HG03442 (cell line): ENCODE measurements at regions not wholly inside any gene's neighbourhood (a gene's known extent, or its start where the extent isn't known, plus 50 kb on each side); places are given as distances from the start of the nearest gene placed in this dataset.
"Not testable (repeated sequence)": the region's sequence is repeated elsewhere in the genome, so short reads cannot be mapped to it uniquely, and the experiment has no call there.

ENCODE experiments used
- ATAC-seq: cut with Tn5 transposase; IDR thresholded peaks from one replicate; pipeline ENCODE4 v1.9.1; 2021; ENCODE audit warnings: mild to moderate bottlenecking, moderate library complexity; ENCODE audit not compliant: unreplicated experiment

DNA sequence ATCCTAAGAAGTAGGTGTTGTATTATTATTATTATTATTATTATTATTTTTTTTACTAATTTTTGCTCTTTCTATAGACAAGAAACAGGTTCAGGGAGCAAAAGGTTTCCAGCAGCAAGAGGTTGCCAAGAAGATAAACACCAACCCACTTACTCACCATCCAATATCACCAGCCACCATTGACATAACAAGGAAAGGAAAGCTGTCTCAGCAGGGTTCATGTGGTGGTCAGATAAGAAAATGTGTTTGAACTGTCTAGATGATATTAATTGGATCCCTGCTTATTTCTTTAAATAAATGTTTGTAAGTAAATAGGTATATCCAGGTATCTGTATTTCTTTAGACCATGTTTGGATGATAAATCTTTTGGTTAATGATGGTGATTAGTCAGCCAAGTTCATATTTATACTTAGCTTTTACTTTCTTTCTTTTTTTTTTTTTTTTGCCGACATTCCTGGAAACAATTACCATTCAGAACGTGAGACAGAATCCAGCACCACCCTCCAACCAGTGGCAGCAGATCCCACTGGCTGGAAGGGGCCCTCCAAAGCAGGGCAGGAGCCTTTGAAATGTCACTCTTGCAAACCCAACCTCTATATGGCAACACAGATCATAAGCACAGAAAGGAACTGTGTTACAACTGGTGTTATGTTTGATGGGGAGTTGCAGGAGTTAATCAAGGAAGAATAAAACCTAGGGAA lies 139.2 kb upstream of the ECI2 start:
- no peak for ATAC-seq

DNA sequence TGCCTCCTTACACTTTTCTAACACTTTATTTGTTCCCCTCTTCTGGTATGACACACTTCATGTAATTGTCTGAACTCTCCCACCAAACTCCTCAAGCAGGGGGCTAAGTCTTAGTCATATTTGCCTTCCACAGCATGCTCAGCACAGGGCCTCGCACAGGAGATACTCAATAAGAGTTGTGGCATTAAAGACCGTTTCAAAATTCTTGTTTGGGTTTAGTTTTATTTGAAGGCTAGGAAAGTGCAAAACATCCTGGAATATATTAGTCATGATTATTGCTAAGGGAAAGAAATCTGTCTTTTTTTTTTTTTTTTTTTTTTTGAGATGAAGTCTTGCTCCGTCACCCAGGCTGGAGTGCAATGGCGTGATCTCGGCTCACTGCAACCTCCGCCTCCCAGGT lies 137.6 kb upstream of the ECI2 start:
- no peak for ATAC-seq

DNA sequence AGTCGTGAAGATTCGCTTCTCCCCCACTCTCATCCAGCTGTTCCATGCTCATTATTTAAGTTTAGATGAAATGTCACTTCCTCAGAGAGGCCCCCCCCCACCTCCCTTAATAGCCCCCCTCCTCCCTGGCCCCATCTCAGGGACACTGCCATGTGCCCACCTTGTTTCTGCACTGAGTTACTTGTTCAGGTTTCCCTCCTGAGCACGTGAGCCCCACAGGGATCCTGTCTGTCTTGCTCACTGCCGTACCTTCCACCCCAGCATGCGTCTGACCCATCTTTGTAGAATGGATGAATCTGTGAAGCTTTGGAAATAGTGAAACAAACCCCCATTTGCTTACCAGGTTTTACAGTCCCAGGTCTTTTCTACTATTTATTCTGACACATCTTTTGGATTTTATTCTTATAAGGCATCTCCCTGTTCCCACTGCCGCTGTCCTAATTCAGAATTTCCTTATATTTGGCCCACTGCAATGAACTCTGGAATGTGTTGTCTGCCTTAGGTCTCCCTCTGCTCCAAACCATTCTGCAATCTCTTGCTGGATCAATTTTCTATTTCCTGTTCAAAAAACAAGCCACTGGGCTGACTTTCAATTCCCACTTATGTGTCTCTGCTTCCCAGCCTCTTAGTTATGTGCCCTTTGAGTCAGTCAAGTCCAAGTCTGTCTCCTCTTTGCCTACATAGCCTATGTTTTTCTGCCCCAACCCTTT lies 136.5 kb upstream of the ECI2 start:
- ATAC-seq, result no peak

DNA sequence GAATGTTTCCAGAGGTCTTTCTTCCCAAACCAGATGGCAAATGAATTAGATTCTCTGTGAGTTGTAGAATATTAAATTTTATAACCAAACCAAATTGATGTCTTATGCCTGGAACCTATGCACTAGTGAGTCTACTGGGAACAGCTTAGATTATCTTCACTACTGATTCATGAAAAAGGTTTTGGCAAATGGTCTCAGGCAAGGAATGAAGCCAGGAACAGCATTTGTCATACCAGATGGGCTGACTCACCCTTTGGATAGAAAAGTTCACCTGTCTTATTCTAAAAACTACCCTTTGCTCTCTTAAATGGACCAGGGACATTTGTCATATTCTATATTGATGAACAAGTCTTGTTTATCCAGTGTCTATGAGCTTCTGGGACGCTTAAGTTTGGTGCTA lies 135.4 kb upstream of the ECI2 start:
- no peak for ATAC-seq

DNA sequence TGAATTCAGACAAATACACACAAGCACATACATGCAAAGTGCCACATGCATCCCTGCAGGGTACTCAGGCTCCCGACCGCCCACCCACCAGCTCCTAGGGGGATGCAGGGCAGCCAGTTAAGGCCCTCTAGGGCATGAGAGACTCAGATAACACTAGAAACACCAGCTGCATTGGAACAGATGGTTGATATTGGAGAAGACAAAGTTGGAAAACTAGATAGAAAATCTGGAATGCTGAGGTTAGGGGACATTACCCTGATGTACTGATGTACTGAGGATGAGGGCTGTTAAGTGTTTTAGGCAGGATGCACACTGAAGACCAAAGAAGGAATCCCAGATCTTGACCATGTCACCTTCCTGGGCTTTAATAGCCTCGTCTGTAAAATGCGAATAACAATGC lies 134.6 kb upstream of the ECI2 start:
- no peak for ATAC-seq

DNA sequence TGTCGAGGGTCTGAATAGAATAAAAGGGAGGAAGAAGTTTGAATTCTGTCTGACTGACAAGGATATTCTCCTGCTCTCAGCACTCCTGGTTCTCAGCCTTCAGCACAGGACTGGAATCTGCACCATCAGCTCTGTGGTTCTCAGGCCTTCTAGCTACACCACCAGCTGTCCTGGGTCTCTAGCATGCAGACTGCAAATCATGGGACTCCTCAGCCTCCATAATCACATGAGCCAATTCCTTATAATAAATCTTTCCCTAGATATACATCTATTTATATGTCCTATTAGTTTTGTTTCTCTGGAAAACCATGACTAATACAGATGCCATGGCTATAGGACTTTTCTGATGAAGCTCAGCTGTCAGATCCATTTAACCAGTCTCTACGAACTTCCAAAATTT lies 132.8 kb upstream of the ECI2 start:
- no peak for ATAC-seq

DNA sequence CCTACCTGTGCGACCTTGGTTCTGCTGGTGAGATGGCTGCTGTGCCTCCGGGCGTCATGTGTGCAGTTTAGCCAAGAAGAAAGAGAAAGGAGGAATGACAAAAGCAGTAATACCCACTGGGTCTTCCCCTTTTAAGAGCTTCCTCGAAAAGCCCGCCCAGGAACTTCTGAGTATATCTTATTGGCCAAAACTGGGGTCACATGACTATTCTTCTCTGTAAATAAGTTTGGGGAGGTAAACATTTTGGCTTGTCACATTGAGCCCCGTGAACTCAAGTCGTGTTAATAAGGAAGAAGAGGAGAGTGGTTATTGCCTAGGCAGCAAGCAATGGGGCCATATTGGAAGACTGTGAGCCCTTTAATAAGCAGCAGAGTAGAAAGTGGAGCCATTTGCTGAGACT lies 130.4 kb upstream of the ECI2 start:
- ATAC-seq, result no peak

DNA sequence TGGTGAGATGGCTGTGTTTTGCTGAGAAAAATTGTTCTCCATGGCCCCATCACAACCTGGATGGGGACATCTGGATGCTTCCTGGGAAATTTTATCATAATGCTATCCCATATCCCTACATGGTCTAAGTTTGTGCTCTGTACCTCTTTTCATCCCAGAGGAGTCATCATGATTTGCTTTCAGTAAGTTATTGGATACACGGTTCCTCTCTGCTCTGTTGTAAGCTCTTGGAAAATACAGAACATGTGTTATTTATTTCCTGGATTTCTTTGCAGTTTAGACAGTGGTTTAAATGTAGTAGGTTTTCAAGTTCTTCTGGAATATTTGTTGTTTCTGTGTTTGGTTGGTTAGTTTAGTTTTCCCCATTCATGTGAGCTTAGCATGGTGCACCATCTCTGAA lies 129.2 kb upstream of the ECI2 start:
- no peak for ATAC-seq

DNA sequence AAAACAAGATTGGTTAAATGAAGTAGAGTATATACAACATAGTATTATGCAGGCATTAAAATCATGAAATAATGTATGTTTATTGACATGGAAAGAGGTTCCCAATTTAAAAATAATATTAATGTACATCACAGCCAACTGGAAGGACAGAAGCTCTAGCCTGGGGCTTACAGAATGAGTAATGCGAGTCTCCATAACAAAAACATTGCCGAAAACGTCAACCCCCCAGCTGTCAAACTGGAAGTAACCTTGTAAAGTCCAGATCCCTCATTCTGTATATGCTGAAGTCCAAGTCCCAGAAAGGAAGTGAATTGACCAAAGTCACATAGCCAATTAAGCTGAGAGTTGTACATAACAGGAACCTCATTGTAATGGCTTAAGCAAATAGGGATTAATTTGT lies 128.7 kb upstream of the ECI2 start:
- ATAC-seq, result no peak

DNA sequence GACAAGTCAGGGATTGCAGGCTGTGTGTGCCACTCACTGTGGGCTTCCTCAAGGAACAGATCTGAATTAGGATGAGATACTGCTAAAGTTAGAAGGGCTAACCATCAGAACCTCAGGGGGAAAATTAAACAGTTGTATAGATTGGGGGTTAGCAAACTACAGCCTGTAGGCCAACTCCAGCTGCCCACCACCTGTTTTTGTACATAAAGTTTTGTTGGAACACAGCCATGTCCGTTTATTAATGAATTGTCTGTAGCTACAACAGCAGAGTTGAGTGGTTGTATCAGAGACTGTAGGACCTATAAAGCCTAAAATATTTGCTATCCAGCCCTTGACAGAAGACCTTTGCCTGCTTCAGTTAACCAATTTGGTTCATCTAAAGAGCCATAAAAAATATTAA lies 127.2 kb upstream of the ECI2 start:
- no peak for ATAC-seq

DNA sequence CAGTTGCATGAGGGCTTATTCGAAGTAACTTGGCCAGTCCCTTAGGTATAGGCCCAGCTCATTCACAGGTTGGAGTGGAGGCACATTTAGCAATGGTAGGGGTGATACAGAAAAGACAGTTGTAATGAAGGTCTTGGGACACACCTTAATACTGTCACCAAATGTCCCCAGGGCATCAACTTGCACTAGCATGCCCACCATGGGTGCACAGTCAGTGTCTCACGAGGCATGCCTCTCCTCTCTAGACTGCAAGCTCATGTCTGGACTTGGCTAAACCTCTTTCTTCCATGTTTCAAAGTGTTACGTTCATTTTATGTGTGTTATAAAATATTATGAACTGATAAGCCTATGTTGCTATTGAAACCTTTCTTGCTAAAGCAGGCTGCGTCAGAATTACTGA lies 124.0 kb upstream of the ECI2 start:
- ATAC-seq, result no peak

DNA sequence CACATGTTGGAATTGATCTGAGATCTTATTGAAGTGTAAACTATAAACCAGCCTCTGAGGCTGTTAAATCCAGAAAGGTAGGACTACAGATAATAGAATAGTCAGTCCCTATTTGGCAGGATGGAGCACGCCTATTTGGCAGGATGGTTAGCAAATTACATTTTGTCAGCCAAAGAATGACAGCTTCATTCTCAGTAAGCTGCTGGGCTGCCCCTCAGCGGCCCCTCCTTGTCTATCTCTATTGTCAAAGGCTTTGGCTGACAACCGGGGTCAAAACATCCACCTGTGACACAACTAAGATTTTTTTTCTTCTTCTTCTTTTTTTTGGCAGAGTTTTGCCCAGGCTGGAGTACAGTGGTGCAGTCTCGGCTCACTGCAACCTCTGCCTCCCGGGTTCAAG lies 123.4 kb upstream of the ECI2 start:
- ATAC-seq, result no peak

DNA sequence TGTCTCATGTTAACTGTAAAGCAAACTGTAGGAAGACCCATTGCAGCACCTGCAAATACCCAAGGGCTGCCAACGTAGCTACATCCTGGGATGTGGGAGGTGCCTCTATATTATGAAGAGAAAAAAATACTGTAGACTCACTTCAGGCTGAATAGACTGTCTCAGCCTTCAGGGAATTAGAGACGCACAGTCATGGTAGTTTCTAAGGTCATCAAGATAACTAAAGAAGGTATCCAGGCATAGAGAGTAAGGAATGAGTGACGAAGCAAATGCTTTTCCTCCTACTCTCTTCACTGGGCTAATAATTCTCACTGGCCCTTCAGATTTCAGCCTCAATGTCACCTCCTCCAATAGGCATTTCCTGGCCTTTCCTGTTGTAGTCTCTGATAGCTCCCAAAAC lies 121.6 kb upstream of the ECI2 start:
- no peak for ATAC-seq

DNA sequence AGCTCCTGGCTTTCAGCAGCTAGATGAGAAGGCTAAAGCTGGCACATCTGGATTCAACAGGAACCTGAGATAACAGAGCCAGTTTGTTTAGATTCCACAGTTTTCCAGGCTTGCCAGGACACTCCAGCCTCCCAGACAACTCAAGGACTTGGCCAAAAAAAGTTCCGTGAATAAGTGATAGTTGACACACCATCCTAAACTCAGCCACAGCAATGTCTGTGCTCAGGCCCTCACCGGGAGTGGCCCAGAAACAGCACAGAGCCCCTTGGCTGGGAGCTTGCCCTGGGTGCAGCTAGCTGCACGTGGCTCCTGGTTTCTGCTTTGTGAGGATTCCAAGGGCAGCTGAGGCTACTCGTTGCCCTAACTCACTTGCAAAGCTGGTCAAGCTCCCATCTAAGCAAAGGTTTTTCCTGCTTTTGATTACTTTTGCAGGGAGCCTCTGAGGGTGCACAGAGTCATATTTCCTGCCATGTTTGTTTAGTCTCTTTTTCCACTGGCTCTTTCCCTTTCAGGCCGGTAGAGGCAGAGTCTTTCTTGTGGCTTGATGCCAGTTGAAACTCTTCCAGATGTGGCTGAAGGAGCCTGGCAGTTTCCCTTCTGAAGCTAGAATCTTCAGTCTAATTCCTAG lies 118.3 kb upstream of the ECI2 start:
- no peak for ATAC-seq

DNA sequence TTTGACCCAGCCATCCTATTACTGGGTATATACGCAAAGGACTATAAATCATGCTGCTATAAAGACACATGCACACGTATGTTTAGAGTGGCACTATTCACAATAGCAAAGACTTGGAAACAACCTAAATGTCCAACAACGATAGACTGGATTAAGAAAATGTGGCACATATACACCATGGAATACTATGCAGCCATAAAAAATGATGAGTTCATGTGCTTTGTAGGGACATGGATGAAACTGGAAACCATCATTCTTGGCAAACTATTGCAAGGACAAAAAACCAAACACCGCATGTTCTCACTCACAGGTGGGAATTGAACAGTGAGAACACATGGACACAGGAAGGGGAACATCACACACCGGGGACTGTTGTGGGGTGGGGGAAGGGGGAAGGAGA lies 117.1 kb upstream of the ECI2 start:
- ATAC-seq, result not testable (repeated sequence)

DNA sequence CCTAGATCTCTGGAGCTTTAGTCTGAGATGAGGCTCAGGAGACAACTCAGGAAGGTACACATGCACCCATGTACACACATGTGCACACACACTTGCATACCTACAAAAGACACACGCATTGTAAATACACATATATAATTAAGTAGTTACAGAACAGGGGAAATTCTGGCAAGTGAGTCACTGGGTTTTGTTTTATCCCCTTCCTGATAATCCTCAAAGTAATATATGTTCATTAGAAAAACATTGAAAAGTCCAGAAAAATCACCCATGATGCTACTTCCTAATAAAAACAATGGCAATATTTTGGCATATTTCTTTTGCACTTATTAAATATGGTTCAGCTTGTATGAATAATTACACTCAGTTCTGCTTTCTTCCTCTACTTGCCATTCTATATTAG lies 115.3 kb upstream of the ECI2 start:
- no peak for ATAC-seq

DNA sequence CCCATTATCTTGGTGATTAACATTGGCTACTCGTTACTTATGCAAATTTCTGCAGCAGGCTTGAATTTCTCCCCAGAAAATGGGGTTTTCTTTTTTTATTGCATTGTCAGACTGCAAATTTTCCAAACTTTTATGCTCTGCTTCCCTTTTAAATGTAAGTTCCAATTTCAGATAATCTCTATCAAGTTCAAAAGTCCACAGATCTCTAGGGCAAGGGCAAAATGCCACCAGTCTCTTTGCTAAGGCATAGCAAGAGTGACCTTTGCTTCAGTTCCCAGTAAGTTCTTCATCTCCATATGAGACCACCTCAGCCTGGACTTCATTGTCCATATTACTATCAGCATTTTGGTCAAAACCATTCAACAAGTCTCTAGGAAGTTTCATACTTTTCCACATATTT lies 108.5 kb upstream of the ECI2 start:
- not testable (repeated sequence) for ATAC-seq

DNA sequence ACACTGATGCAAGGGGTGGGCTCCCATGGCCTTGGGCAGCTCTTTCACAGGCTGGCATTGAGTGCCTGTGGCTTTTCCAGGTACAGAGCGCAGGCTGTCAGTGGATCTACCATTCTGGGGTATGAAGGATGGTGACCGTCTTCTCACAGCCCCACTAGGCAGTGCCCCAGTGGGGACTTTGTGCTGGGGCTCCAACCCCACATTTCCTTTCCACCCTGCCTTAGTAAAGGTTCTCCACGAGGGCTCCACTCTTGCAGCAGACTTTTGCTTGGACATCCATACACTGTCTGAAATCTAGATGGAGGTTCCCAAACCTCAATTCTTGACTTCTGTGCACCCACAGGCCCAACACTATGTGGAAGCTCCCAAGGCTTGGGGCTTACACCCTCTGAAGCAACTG lies 107.9 kb upstream of the ECI2 start:
- ATAC-seq, result no peak

DNA sequence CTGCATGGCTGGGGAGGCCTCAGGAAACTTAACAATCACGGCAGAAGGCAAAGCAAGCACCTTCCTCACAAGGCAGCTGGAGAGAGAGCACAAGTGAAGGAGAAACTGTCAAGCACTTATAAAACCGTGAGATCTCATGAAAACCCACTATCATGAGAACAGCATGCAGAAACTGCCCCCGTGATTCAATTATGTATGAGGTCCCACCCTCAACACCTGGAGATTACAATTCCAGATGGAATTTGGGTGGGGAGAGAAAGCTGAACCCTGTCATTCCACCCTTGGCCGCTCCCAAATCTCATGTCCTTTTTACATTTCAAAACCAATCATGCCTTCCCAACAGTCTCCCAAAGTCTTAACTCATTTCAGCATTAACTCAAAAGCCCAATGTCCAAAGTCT lies 107.2 kb upstream of the ECI2 start:
- ATAC-seq, result no peak

DNA sequence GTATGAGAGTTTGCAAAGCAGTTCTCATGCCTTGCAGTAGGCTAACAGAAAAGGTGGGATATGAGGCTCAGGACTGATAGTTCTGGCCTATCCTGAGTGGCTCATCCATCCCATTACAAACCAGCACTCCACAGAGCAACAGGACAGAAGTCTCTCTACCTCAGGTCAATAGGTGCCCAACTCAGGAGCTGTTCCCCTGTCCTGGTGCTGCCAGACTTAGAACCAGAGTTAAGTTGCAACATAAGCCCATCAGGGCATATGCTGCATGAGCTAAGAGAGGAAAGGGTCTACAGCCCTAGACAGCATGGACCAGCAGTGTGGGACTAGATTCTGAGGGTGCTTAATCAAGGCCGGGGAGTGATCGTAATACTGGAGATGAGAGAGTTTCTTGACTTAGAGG lies 104.8 kb upstream of the ECI2 start:
- no peak for ATAC-seq

DNA sequence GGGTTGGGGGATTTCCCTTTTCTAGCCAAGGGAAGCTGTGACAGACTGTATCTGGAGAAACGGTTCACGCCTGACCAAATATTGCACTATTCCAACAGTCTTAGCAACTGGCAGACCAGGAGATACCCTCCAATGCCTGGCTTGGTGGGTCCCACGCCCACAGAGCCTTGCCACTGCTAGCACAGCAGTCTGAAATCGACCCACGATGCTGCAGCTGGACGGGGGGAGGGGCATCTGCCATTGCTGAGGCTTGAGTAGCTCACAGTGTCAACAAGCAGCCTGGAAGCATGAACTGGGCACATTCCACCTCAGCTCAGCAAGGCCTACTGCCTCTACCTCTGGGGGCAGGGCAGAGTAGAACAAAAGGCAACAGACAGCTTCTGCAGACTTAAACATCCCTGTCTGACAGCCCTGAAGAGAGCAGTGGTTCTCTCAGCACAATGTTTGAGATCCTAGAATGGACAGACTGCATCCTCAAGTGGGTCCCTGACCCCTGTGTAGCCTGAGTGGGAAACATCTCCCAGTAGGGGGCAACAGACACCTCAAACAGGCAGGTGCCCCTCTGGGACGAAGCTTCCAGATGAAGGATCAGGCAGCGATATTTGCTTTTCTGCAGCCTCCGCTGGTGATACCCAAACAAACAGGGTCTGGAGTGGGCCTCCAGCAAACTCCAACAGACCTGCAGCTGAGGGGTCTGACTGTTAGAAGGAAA lies 89.9 kb upstream of the ECI2 start:
- ATAC-seq, result no peak
